SU-DHL-6 (cell line): ENCODE measurements at regions not wholly inside any gene's neighbourhood (a gene's known extent, or its start where the extent isn't known, plus 50 kb on each side); places are given as distances from the start of the nearest gene placed in this dataset.

Source experiments
- H2AFZ ChIP-seq: fragments of 200-600 bp; sonication (generic); 2 replicates; pipeline ENCODE4 v1.6.1; 2014; ENCODE audit warnings: low read depth, mild to moderate bottlenecking, moderate library complexity, mixed read lengths, antibody characterized with exemption, low read length; ENCODE audit not compliant: severe bottlenecking
- H3F3A ChIP-seq: fragments of 200-600 bp; shearing (Covaris generic); 2 replicates; pipeline ENCODE4 v1.6.0; 2016; ENCODE audit warnings: antibody characterized with exemption, mild to moderate bottlenecking; ENCODE audit not compliant: insufficient read depth
- H3K27ac ChIP-seq: fragments of 200-600 bp; sonication (generic); 2 replicates; pipeline ENCODE4 v1.5.1; 2016; ENCODE audit warnings: low read depth, mild to moderate bottlenecking, low read length, moderate library complexity, mixed read lengths
- H3K27me3 ChIP-seq: fragments of 200-600 bp; sonication (generic), shearing (Covaris generic); 2 replicates; pipeline ENCODE4 v1.6.0; 2014; ENCODE audit warnings: mild to moderate bottlenecking, low read length
- H3K36me3 ChIP-seq: fragments of 200-600 bp; sonication (generic); 2 replicates; pipeline ENCODE4 v1.6.1; 2014; ENCODE audit warnings: mild to moderate bottlenecking, low read length, mixed read lengths
- H3K4me2 ChIP-seq: fragments of 300-600, 200-600 bp; shearing (Covaris generic), sonication (generic); 2 replicates; pipeline ENCODE4 v1.6.0; 2014; ENCODE audit warnings: low read length, low read depth, mild to moderate bottlenecking; ENCODE audit not compliant: poor library complexity, severe bottlenecking
- H3K4me3 ChIP-seq: fragments of 200-600 bp; sonication (generic); 2 replicates; pipeline ENCODE4 v1.5.1; 2014; ENCODE audit warnings: antibody characterized with exemption, low read length, mild to moderate bottlenecking, mixed read lengths; ENCODE audit not compliant: insufficient read depth, poor library complexity, severe bottlenecking
- H3K79me2 ChIP-seq: fragments of 200-600 bp; sonication (generic); 2 replicates; pipeline ENCODE4 v1.6.1; 2014; ENCODE audit warnings: mild to moderate bottlenecking, low read length, moderate library complexity; ENCODE audit not compliant: insufficient read depth
- H3K9ac ChIP-seq: fragments of 200-600 bp; sonication (generic); 2 replicates; pipeline ENCODE4 v1.7.0; 2014; ENCODE audit warnings: mild to moderate bottlenecking, low read length
- H3K9me2 ChIP-seq: fragments of 200-600 bp; sonication (generic); replicated peaks from 2 replicates; pipeline ENCODE4 v1.6.1; 2014; ENCODE audit warnings: low read length; ENCODE audit not compliant: insufficient read depth
- H3K9me3 ChIP-seq: fragments of 200-600 bp; sonication (generic); 2 replicates; pipeline ENCODE4 v1.6.1; 2014; ENCODE audit warnings: low read length, mixed read lengths; ENCODE audit not compliant: insufficient read depth
- H4K20me1 ChIP-seq: fragments of 200-600 bp; sonication (generic); 2 replicates; pipeline ENCODE4 v1.6.1; 2014; ENCODE audit warnings: low read depth, mild to moderate bottlenecking, antibody characterized with exemption, low read length, moderate library complexity, mixed read lengths
- EZH2phosphoT487 ChIP-seq: fragments of 200-600 bp; sonication (generic), shearing (Covaris generic); conservative IDR thresholded peaks from 2 replicates; pipeline ENCODE4 v1.6.1; 2018; ENCODE audit warnings: mild to moderate bottlenecking, antibody characterized with exemption, low read length, moderate library complexity, mixed read lengths
- TF ChIP-seq, protein P1 (sequence below): fragments of 200-600 bp; sonication (generic); IDR thresholded peaks from one replicate; pipeline ENCODE4 v1.5.1; 2017; ENCODE audit warnings: antibody characterized with exemption, mild to moderate bottlenecking, low read length, moderate library complexity; ENCODE audit not compliant: insufficient read depth, poor library complexity, severe bottlenecking

DNA sequence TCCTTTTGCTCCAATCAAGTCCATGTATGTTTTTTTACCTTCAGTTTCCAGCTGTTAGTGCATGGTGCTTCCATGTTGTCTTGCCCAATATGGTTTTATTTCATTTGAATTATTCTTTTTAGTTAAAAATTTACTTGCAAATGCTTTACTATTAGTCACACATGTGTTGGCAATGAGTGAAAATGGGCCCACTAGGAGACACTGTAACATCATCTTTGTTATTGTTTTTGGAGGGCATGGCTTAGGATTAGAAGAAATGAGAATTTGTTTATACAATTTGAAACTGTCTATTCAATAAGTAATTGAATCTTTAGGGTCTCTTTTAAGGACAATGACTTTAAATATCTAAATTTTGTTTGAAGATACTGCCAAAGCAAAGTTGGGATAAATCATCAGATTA is 133.7 kb downstream of the BRMS1L start:
- Histone ChIP-seq H3K4me2 (no peak overlapping the region), H2AFZ (no peak overlapping the region), H3K4me3 (no peak overlapping the region), H3K9me3 (no peaks in the 10 kb centered on the region), H3K27me3 (no peaks in the 10 kb centered on the region), H3K36me3 (no peaks in the 10 kb centered on the region), H3F3A (no peaks in the 10 kb centered on the region), H3K9me2 (no peaks in the 10 kb centered on the region), H3K27ac (no peak overlapping the region), H3K9ac (no peak overlapping the region), H3K79me2 (no peaks in the 10 kb centered on the region), H4K20me1 (no peaks in the 10 kb centered on the region)
- no peak for TF ChIP-seq EZH2phosphoT487
- TF ChIP-seq, protein P1, sequence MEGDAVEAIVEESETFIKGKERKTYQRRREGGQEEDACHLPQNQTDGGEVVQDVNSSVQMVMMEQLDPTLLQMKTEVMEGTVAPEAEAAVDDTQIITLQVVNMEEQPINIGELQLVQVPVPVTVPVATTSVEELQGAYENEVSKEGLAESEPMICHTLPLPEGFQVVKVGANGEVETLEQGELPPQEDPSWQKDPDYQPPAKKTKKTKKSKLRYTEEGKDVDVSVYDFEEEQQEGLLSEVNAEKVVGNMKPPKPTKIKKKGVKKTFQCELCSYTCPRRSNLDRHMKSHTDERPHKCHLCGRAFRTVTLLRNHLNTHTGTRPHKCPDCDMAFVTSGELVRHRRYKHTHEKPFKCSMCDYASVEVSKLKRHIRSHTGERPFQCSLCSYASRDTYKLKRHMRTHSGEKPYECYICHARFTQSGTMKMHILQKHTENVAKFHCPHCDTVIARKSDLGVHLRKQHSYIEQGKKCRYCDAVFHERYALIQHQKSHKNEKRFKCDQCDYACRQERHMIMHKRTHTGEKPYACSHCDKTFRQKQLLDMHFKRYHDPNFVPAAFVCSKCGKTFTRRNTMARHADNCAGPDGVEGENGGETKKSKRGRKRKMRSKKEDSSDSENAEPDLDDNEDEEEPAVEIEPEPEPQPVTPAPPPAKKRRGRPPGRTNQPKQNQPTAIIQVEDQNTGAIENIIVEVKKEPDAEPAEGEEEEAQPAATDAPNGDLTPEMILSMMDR = no peak

DNA sequence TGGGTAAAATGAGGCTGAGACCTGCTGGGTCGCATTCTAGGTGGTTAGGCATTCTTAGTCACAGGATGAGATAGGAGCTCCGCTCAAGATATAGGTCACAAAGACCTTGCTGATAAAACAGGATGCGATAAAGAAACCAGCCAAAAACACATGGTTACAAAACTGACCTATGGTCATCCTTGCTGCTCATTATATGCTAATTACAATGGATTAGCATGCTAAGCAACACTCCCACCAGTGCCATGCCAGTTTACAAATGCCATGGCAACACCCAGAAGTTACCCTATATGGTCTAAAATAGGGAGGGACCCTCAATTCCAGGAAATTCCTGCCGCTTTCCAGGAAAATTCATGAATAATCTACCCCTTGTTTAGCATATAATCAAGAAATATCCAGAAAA is 132.4 kb downstream of the BRMS1L start:
- H3K27ac ChIP-seq = no peak overlapping the region
- no peaks in the 10 kb centered on the region for H3K36me3 ChIP-seq
- H3K9me2 ChIP-seq = no peaks in the 10 kb centered on the region
- no peak overlapping the region for H3K4me2 ChIP-seq
- no peaks in the 10 kb centered on the region for H4K20me1 ChIP-seq
- no peaks in the 10 kb centered on the region for H3K79me2 ChIP-seq
- H2AFZ ChIP-seq = no peak overlapping the region
- no peak overlapping the region for H3K9ac ChIP-seq
- H3K4me3 ChIP-seq = no peak overlapping the region
- H3K9me3 ChIP-seq = no peaks in the 10 kb centered on the region
- no peaks in the 10 kb centered on the region for H3K27me3 ChIP-seq
- TF ChIP-seq, protein P1 = no peak
- TF ChIP-seq EZH2phosphoT487 = no peak
- no peaks in the 10 kb centered on the region for H3F3A ChIP-seq

DNA sequence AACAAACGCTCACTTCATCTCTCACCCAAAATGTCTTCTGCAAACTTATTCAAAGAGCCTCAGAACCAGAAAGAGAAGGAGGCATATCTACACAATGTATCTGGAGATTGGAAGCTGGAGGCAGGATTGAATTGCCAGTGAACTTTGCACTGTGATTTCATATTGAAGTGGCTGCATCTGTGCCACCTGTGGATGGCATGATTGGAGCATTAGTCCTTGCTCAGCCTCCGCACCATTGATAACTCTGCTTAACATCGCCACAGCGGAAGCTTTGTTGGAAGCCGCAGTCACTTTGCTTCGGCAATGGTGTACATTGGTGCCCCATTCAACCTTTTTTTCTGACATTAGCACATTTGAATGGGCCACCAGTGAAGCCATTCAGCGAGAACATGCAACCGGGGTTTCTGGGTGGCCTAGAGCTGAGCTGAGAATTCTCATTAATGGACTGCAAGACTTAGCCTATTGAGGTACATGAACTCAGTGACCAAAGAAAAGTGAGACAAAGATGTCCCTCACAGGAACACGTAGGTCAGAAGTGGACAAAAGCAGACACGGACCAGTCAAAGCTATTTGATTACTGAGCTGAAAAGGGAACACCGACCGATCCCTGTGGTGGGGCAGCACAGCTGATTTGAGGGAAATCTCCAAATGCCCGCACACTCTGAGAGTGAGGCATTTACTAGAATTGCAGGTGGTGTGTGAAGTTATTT is 130.4 kb downstream of the BRMS1L start:
- H3K79me2 ChIP-seq = no peaks in the 10 kb centered on the region
- no peaks in the 10 kb centered on the region for H3F3A ChIP-seq
- no peak overlapping the region for H3K4me3 ChIP-seq
- H3K36me3 ChIP-seq = no peaks in the 10 kb centered on the region
- TF ChIP-seq EZH2phosphoT487 = no peak
- TF ChIP-seq, protein P1 = no peak
- H3K27ac ChIP-seq = no peak overlapping the region
- H3K4me2 ChIP-seq = no peak overlapping the region
- H3K27me3 ChIP-seq = no peaks in the 10 kb centered on the region
- H2AFZ ChIP-seq = no peak overlapping the region
- H3K9me2 ChIP-seq = no peaks in the 10 kb centered on the region
- no peak overlapping the region for H3K9ac ChIP-seq
- no peaks in the 10 kb centered on the region for H4K20me1 ChIP-seq
- H3K9me3 ChIP-seq = no peaks in the 10 kb centered on the region
